ENCODE measurements at regions not wholly inside any gene's neighbourhood (a gene's known extent, or its start where the extent isn't known, plus 50 kb on each side); places are given as distances from the start of the nearest gene placed in this dataset.

DNA sequence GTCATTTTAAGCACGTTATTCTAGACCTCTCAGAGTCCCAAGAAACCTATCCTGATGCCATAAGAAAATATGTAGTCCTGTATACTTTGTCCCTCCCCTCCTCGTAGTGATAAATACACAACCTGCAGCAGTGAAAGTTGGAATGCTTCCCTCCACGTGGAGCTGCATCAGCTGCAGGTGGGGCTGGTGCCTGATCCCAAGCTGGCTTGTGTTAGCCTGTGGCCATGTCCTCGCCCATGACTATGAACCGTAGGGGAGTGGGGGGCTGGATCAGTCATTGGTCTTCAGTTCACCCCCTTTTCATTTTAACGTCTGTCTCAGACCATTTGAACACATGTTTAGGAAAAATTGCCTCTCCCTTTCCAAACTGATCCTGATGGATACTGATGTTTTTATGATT is 171.4 kb upstream of the HABP2 start:
- TF ChIP-seq, protein P1, sequence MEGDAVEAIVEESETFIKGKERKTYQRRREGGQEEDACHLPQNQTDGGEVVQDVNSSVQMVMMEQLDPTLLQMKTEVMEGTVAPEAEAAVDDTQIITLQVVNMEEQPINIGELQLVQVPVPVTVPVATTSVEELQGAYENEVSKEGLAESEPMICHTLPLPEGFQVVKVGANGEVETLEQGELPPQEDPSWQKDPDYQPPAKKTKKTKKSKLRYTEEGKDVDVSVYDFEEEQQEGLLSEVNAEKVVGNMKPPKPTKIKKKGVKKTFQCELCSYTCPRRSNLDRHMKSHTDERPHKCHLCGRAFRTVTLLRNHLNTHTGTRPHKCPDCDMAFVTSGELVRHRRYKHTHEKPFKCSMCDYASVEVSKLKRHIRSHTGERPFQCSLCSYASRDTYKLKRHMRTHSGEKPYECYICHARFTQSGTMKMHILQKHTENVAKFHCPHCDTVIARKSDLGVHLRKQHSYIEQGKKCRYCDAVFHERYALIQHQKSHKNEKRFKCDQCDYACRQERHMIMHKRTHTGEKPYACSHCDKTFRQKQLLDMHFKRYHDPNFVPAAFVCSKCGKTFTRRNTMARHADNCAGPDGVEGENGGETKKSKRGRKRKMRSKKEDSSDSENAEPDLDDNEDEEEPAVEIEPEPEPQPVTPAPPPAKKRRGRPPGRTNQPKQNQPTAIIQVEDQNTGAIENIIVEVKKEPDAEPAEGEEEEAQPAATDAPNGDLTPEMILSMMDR (IDR thresholded peaks at IDR 0.05) = no peak
- no peak for TF ChIP-seq POLR2A (IDR thresholded peaks at IDR 0.05)
